HG02981 (cell line): ENCODE measurements at regions not wholly inside any gene's neighbourhood (a gene's known extent, or its start where the extent isn't known, plus 50 kb on each side); places are given as distances from the start of the nearest gene placed in this dataset.
"Not testable (repeated sequence)": the region's sequence is repeated elsewhere in the genome, so short reads cannot be mapped to it uniquely, and the experiment has no call there.

Experiments
- ATAC-seq: cut with Tn5 transposase; IDR thresholded peaks from one replicate; pipeline ENCODE4 v1.9.1; 2021; ENCODE audit warnings: mild to moderate bottlenecking, moderate library complexity; ENCODE audit not compliant: unreplicated experiment

DNA sequence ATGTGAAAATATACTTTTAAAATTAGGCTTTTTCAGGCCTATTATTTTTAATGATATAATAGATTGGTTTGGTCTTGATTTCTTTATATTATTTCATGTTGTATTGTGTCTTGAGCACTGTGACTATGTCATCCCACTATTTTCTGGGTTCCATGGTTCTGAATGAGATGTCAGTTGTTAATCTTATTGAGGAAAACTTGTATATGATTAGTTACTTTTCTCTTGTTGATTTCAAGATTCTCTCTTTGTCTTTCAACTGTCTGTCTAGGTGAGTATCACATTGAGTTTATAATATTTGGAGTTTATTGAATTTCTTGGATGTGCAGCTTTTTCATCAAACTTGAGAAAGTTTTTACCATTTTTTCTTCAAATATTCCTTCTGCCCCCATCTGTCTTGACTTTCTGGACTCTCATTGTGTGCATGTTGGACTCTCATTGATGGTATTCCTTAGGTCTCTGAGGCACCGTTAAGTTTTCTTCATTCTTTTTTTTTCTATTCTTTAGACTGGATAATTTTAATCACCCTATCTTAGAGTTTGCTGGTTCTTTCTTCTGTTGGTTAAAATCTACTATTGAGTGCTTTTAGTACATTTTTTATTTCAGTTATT is 175.8 kb downstream of the TMEM167A start:
- no peak for ATAC-seq

DNA sequence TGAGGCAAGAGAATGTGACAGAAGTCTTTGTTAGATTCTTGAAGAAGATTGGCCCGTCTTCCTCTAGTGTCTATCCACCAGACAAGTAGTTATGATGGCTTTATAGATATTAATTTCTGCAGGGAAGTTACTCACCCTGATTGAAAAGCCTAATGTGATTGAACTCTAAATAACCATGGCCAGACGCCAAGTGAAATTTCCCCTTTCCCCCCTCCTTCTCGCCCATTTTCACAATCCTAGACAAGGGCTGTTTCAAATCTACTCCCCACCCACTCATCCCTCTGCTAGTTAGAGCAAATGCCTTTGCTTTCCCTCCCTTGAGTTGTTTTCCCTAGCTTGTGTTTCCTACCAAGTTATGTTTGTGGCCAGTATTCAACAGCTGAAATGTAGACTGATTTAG is 182.5 kb downstream of the TMEM167A start:
- ATAC-seq, result no peak

DNA sequence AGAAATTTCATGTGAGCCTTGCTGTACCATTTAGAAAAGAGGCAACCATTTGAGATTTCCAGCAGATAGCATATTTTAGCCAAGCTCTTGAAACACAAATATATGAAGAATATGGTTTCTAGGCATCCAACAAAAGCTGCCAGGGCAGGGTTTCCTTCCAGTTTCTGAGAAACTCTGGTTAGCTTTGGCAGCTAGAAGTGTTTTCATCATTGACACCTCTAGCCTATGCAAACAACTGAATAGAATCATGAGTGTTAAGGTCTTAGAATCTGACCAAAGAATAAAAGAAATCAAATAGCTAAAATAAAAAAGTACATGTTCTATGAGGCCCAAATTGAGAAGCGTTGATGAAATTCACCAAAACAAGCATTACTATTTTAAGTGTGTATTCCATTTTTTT is 188.1 kb downstream of the TMEM167A start:
- no peak for ATAC-seq

GRCh38 chr5:82886911-82887310 is 190.3 kb downstream of the TMEM167A start:
- no peak for ATAC-seq

DNA sequence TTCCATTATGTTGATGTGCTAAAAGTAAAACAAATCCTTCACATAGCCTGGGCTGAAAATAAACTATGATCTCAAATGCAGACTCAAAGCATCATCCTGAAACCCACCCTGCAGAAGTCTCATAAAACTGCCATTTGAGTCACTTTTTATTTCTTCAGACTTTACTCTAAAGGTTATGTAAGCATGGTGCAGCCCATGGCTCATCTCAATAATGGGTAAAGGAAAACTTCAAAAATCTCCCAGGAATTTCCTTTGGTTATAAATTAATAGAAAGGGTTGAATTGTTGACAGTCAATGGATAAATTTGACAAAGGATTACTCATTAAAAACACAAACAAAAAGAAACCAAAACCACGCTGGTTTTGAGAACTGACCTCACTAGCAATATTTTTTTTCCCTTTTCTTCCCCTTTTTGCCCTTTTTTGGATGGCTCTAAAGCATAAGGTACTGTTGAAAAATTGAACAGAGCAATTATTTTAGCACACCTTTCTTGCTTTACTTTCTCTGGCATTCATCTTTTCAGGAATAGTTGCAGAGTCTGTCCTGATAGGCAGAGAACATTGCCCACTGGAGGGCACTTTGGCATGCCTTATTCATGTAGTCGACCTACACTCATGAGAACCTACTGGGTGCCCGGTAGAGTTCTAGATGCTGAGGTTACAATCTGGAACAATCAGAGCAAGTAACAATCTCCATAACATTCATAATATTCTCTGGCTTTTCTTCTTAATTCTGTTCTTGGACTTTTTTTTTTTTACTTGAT is 191.4 kb downstream of the TMEM167A start:
- peak; percentile 54 for ATAC-seq

DNA sequence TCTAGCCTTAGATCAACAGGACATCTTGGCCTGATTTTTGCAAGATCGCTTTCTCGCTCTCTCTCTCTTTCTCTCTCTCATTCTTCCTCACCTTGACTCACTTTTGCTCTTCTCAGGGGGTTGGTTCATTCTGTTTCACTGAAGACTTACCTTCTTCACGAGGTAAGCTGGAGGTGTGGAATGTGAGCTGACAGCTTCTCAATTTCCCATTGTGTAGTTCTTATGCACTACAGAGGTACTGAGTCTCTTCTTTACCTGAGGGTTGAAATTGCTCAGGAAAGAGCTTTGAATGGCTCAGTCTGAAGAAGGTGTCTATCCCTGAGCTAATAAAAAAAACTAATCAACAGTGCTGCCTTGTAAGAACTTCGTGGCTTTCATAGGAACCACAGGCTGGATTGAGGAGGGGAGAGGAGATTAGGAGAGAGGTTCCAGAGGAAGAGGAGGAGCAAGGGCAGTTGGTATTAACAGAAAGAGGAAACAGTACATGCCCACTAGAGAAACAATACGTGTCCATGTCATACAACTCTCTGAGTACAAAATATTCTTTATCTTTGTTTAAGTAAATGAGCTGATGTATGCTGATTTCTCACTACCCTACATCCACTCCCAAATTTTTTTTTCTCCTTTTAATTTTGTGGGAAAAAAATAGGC is 192.2 kb downstream of the TMEM167A start:
- ATAC-seq, result no peak

GRCh38 chr5:82882316-82882715 is 194.9 kb downstream of the TMEM167A start:
- no peak for ATAC-seq

DNA sequence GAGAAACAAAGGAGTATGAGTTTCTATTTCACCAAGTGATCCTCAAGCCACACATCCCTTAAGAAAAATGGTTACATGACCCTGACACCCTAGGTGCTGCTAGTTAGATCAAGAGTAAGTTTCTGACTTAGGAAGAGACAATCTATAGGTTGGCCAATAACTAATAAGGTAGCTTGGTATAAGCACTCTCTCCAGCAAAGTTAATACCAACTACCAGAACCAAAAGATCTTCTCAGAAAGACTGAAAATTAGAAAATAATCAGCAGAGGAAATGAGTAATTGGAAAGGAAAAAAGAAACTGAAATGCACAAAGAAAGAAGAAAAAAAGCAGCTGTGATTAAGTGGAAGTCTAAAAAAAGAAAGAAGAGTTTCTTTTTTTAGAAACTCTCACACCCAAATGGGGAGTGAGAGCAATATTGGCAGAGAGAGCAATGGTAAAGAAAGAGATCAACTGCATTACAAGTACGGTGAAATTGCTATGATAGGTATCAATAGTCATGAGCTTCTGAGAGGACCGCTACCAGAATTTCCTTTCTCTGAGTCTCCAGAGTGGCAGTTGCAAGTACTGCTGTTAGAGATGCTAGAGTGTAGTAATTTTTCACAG is 195.5 kb downstream of the TMEM167A start:
- no peak for ATAC-seq

DNA sequence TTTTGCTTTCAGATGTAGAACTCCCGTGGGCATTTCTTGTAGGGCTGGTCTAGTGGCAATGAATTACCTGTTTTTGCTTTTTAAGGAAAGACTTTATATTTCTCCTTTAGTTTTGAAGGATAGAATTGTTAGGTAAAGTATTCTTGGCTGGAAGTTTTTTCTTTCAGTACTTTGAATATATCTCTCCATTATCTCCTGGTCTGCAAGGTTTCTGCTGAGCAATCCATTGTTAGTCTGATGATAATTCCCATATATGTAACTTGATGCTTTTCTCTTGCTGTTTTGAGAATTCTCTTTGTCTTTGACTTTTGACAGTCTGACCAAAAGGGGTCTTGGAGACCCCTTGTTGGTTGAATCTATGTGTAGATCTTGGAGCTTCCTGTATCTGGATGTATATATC is 198.1 kb downstream of the TMEM167A start:
- no peak for ATAC-seq

DNA sequence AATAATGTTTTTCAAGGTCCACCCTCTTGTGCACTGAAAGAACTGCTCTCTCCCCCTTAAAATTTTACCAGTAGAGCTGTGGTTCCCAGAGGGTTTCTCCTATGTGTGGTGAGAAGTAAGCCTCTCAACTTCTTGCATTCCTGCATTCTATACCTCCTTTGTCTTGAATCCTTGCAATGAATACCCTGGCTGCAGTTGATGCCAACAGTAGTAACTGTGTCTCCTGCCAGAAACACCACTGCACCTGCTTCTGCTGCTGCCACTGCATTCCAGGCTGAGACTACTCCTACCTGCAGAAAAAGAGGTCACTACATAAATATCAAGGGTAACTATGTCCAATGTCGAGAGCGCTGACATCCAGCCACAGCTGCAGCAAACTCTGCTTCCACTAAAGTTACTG is 203.7 kb downstream of the TMEM167A start:
- ATAC-seq, result no peak

DNA sequence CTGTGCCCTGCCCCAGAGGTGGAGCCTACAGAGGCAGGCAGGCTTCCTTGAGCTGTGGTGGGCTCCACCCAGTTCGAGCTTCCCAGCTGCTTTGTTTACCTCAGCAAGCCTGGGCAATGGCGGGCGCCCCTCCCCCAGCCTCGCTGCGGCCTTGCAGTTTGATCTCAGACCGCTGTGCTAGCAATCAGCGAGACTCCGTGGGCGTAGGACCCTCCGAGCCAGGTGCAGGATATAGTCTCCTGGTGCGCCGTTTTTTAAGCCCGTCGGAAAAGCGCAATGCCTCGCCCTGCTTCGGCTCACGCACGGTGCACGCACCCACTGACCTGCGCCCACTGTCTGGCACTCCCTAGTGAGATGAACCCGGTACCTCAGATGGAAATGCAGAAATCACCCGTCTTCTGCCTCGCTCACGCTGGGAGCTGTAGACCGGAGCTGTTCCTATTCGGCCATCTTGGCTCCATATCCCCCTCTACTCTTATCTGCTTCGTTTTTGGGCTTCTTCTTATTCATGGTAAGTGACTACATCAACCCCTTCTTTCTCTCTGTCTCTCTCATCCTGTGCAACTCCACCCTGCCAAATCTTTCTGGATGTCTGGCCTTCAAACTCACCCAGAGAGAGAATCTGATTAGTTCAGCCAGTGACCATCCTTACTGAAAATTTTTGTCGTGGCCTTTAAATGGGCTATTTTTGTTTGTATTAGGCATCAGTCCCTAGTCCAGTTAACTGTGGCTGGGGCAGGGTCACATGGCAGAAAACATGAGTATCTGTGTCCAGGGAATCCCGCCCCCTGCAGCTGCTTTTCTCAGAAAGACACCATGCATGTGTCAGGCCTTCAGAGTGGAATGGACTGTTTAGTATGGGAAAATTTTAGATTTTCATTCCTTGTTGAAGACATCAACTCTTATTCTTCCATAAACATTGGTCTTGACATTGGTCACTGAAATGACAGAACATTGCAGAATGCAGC is 204.6 kb downstream of the TMEM167A start:
- not testable (repeated sequence) for ATAC-seq

GRCh38 chr5:82865625-82866024 is 211.6 kb downstream of the TMEM167A start:
- ATAC-seq, result no peak

GRCh38 chr5:82863266-82863665 is 213.9 kb downstream of the TMEM167A start:
- no peak for ATAC-seq

DNA sequence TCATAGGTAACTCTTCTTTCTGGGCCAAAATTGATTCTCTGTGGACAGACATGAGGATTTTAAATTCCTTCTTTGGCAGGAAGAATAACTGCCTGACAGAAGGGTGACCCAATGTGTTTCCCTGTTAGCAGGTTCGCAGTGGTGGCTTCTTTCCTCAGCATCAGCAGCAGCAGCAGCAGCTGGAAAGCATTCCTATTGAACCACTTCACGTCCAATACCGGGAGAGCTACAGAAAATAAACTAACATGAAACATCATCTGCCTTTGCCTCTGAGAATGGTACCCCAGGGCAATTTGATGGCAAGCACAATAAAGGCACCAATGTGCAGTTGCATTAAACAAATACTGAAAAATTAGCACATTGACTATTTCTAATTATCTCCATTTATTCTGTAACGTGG is 214.5 kb downstream of the TMEM167A start:
- ATAC-seq, result no peak

- no peak for ATAC-seq
Measured at GRCh38 chr5:82862261-82862660, 214.9 kb downstream of the TMEM167A start.

DNA sequence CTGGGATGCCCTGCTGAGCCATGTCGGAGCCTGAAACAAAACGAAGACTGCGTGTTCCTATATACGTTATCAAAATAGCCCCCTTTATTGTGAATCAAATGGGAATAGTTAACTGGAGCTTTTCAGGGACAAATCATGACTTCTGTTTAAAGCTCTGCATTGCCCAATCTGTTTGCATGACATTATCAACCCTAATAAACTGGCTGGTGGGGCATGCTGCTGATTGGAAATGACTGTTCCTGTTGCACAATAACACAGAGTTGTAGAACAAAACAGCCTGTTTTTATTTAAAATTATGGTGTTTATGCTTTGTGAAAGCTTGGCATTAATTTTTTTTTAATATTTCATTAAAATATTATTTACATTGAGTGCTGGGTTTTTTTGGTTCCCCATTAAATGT is 215.5 kb downstream of the TMEM167A start:
- no peak for ATAC-seq

DNA sequence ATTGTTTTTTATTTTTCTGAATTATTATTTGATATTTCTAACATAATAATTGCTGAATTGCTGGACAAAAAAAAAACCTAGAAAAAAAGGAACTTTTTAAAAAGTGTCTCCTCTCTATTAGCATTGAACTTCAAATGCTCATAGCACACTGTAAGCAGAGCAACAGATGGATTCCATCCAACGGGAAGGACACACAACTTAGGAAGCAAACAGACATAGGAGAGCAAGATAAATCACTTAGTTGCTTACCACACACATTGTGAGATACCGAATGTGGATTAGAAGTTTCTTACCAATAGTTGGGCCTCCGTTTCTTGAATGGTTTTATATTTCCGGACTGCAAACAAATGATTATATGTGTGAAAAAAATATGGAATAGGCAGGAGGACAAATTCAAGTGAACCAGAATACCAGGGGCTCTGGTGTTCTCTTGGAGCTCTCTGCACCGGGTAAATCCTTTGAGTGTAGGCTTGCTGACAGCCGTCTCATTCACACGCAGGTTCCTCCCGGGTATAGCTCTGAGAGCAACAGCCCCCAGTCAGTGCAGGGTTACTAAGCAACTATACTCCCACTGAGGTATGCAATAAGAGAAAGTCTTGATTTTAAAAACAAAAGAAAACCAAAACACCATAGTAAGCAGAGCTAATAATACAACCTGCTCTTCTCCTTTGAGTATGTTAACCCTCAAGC is 217.6 kb downstream of the TMEM167A start:
- ATAC-seq, result no peak

- no peak for ATAC-seq
Measured at GRCh38 chr5:82858151-82859025, 218.8 kb downstream of the TMEM167A start.

DNA sequence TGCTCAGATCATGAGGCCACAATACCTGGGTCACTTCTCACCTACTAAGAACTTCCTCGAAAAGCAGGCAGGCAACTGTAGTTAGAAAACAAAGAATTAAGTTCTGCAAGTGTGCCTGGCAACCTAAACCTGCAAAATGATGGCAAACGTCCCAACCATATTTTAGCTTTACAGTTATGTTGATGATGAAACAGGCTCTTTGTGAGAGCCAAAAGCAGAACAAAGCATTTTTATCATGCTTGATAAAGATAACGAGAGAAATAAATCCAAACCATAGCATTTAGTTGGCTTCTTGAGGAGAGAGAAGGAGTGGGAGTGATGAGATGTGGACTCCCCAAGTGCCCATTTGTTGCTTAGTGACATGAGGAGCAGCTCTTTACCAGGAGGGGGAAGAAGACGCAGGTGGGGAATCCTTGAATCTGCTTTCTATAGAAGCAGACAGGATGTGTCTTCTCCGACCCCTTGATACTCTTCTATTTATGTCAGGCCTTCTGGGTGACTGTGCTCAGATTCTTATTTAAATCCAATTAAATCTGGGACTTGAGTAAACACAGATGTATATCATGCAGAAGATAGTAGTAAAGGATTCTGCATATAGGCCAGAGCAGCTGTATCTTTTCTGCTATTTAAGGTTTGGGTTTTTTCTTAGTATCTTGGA is 221.2 kb downstream of the TMEM167A start:
- ATAC-seq, result no peak
